Tibial nerve (tissue), 4 donors: ENCODE measurements at regions not wholly inside any gene's neighbourhood (a gene's known extent, or its start where the extent isn't known, plus 50 kb on each side); places are given as distances from the start of the nearest gene placed in this dataset.
"Not testable (repeated sequence)": the region's sequence is repeated elsewhere in the genome, so short reads cannot be mapped to it uniquely, and the experiment has no call there.

Source experiments
- EP300 ChIP-seq, 2 donors: sonication (generic); formaldehyde crosslinking; IDR thresholded peaks; one replicate each; pipeline ENCODE4 v1.6.1; 2017; ENCODE audit warnings: antibody characterized with exemption in 2 of 2, mild to moderate bottlenecking in 1 of 2
- POLR2A ChIP-seq, 2 donors: fragments of 450-650 bp; IDR thresholded peaks; one replicate each; pipeline ENCODE4 v1.6.1; 2017; ENCODE audit warnings: antibody characterized with exemption in 2 of 2, mild to moderate bottlenecking in 2 of 2, moderate library complexity in 2 of 2
- TF ChIP-seq, protein P1 (sequence below), 5 experiments: fragments of 200-600 bp in 3 of 5; fragments of 450-650 bp in 2 of 5; sonication (generic) in 3 of 5; IDR thresholded peaks; one replicate each; pipeline ENCODE4 v1.5.1; 2016 to 2019; ENCODE audit warnings: antibody characterized with exemption in 5 of 5, mild to moderate bottlenecking in 3 of 5, moderate library complexity in 2 of 5

DNA sequence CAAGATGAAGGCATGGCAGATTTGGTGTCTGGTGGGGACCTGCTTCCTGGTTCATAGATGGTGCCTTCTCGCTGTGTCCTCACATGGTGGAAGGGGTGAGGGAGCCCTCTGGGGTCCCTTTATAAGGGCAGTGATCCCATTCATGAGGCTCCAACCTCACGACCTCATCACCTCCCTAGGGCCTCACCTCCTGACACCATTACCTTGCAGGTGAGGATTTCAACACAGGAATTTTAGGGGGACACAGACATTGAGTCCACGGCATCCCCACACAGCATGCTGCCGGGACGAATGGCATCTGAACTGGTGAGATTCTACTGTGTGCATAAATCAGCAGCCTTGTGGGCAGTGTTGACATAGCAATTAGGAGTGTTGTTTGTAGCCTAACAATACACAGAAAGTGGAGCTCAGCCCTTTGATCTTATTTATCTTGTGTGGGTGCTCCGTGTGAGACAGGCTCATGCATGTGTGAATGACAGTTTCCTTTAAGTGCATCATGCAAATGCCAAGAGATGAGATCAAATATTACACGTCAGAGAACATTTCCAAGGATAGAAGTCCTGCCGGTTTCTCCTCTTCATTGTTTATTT is 368.7 kb upstream of the AMELY start:
- TF ChIP-seq, protein P1, sequence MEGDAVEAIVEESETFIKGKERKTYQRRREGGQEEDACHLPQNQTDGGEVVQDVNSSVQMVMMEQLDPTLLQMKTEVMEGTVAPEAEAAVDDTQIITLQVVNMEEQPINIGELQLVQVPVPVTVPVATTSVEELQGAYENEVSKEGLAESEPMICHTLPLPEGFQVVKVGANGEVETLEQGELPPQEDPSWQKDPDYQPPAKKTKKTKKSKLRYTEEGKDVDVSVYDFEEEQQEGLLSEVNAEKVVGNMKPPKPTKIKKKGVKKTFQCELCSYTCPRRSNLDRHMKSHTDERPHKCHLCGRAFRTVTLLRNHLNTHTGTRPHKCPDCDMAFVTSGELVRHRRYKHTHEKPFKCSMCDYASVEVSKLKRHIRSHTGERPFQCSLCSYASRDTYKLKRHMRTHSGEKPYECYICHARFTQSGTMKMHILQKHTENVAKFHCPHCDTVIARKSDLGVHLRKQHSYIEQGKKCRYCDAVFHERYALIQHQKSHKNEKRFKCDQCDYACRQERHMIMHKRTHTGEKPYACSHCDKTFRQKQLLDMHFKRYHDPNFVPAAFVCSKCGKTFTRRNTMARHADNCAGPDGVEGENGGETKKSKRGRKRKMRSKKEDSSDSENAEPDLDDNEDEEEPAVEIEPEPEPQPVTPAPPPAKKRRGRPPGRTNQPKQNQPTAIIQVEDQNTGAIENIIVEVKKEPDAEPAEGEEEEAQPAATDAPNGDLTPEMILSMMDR (IDR thresholded peaks at IDR 0.05) = not testable (repeated sequence)
- TF ChIP-seq POLR2A, EP300 (IDR thresholded peaks at IDR 0.05): not testable (repeated sequence)
